ENCODE measurements at regions not wholly inside any gene's neighbourhood (a gene's known extent, or its start where the extent isn't known, plus 50 kb on each side); places are given as distances from the start of the nearest gene placed in this dataset.

DNA sequence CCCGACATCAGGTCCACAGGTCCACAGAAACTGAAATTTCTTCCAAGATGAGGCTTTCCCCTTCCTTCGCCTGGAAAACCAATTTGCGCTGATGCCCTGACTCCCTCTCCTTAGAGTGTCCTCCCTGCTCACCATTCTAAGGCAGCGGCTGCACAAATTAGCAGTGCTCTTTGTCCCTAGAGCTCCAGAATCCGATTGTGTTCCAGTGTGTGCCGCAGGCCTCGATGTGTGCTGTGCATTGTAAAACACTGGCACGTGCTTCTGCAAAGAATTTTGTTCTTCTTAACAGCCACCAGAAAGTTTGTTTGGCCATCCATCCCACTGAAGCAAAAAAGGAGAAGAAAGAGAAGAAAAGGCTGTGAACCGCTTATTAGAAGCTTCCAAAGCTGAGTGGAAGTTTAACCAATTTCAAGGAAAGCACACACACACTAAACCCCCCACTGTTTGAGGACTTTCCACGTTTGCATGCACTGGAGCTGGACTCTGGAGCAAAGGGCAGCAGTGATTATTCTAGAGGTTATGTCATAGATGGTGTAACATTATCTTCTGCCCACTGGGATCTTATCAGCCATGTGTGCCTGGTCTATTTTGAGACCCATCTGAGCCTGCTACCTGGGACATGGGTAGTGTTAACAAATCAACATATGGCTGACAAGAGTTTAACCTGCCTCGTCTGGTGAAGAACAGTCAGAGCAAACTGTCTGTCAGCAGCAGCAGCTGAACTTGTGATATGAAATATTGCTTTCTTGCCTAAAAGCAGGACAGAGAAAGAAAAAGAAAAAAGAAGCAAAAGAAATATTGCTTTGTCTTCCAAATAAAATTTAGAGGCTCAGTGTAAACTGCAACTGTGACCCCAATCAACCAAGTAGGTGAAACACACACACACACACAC lies 64.9 kb upstream of the RREB1 start:
- 89% methylated on average over 8 of the region's 11 CpGs for WGBS (ENCODE audit: insufficient coverage)
- H3K79me2 ChIP-seq (ENCODE audit: insufficient read depth, low read length) = no peaks in the 10 kb centered on the region
- no peaks in the 10 kb centered on the region for H3K9me3 ChIP-seq (replicated peaks in 1 of 2; ENCODE audit: control insufficient read depth in 1 of 2, insufficient read depth in 1 of 2, low read length in 2 of 2)
- peak overlapping the region in 1 of 3 experiments; percentile 44 for H3K4me3 ChIP-seq (replicated peaks in 1 of 3; ENCODE audit: low read depth in 2 of 3, low read length in 3 of 3)
- peak overlapping the region; percentile 42 for H3K9ac ChIP-seq (ENCODE audit: insufficient read depth, low read length, poor library complexity, severe bottlenecking)
- peak overlapping the region; percentile 45 for H3K4me2 ChIP-seq (replicated peaks; ENCODE audit: extremely low read depth, low read length, poor library complexity, severe bottlenecking)
- Mint-ChIP-seq H3K27me3 (ENCODE audit: low read depth in 3 of 3) (peaks cover 0 to 3% (median 0%) of the 10 kb centered on the region in 3 donors), H3K27ac (peak overlapping the region; percentile 70 to 91 (median 88)), H3K4me3 (peak overlapping the region; percentile 27 to 75), H3K36me3 (peaks cover 0 to 2% of the 10 kb centered on the region in 2 donors), H3K9me3 (no peaks in the 10 kb centered on the region), H3K4me1 (peaks cover 32% of the 10 kb centered on the region)
- TF ChIP-seq, protein P1, sequence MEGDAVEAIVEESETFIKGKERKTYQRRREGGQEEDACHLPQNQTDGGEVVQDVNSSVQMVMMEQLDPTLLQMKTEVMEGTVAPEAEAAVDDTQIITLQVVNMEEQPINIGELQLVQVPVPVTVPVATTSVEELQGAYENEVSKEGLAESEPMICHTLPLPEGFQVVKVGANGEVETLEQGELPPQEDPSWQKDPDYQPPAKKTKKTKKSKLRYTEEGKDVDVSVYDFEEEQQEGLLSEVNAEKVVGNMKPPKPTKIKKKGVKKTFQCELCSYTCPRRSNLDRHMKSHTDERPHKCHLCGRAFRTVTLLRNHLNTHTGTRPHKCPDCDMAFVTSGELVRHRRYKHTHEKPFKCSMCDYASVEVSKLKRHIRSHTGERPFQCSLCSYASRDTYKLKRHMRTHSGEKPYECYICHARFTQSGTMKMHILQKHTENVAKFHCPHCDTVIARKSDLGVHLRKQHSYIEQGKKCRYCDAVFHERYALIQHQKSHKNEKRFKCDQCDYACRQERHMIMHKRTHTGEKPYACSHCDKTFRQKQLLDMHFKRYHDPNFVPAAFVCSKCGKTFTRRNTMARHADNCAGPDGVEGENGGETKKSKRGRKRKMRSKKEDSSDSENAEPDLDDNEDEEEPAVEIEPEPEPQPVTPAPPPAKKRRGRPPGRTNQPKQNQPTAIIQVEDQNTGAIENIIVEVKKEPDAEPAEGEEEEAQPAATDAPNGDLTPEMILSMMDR (IDR thresholded peaks at IDR 0.05) = no peak
- intact Hi-C loops (cut with micrococcal nuclease) = no loop called here
- peak overlapping the region; percentile 73 for H2AFZ ChIP-seq (ENCODE audit: insufficient read depth, low read depth, low read length, poor library complexity, severe bottlenecking)
- no peaks in the 10 kb centered on the region for H4K20me1 ChIP-seq (ENCODE audit: insufficient read depth, low read length)
- DNase-seq = peak in 1 of 3 donors; percentile 29
- no peaks in the 10 kb centered on the region for H3K36me3 ChIP-seq (replicated peaks in 1 of 2; ENCODE audit: control insufficient read depth in 1 of 2, insufficient read depth in 2 of 2, low read length in 2 of 2)
- H3K27me3 ChIP-seq (ENCODE audit: control insufficient read depth in 2 of 2, insufficient read depth in 2 of 2, low read length in 2 of 2) = no peaks in the 10 kb centered on the region
- peaks cover 29 to 35% of the 10 kb centered on the region in 2 donors for H3K4me1 ChIP-seq (ENCODE audit: control insufficient read depth in 1 of 2, insufficient read depth in 2 of 2, low read length in 2 of 2)
- peak overlapping the region; percentile 70 to 72 for H3K27ac ChIP-seq (ENCODE audit: low read depth in 1 of 2, low read length in 2 of 2)

DNA sequence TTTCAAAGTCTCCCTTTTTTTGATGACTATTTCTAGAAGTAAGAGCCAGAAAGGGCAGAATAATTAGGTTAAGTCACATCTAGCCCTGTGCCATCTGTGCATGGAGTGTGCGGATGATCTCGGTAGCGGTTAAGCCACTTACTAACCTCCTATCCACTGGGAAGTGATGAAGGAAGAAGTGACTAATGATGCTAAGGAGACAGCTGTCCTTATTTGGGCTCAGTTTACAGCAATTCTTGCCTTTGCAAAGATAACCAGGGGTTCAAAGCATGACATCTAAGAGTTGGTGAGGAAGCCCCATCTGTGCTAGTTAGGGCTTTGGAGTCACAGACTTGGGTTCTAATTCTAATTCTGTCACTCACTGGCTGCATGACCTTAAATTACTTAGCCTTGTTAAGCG lies 62.4 kb upstream of the RREB1 start:
- H3K4me1 Mint-ChIP-seq = peaks cover 55% of the 10 kb centered on the region
- H3K36me3 Mint-ChIP-seq = peaks cover 0 to 1% of the 10 kb centered on the region in 2 donors
- TF ChIP-seq, protein P1 (IDR thresholded peaks at IDR 0.05) = no peak
- Histone ChIP-seq H3K36me3 (replicated peaks in 1 of 2; ENCODE audit: control insufficient read depth in 1 of 2, insufficient read depth in 2 of 2, low read length in 2 of 2) (no peaks in the 10 kb centered on the region), H3K4me2 (replicated peaks; ENCODE audit: extremely low read depth, low read length, poor library complexity, severe bottlenecking) (no peak overlapping the region), H3K4me1 (ENCODE audit: control insufficient read depth in 1 of 2, insufficient read depth in 2 of 2, low read length in 2 of 2) (peaks cover 51 to 59% of the 10 kb centered on the region in 2 donors), H3K9me3 (replicated peaks in 1 of 2; ENCODE audit: control insufficient read depth in 1 of 2, insufficient read depth in 1 of 2, low read length in 2 of 2) (no peaks in the 10 kb centered on the region), H3K79me2 (ENCODE audit: insufficient read depth, low read length) (no peaks in the 10 kb centered on the region), H3K4me3 (replicated peaks in 1 of 3; ENCODE audit: low read depth in 2 of 3, low read length in 3 of 3) (no peak overlapping the region), H3K27ac (ENCODE audit: low read depth in 1 of 2, low read length in 2 of 2) (no peak overlapping the region), H3K27me3 (ENCODE audit: control insufficient read depth in 2 of 2, insufficient read depth in 2 of 2, low read length in 2 of 2) (no peaks in the 10 kb centered on the region), H4K20me1 (ENCODE audit: insufficient read depth, low read length) (no peaks in the 10 kb centered on the region), H3K9ac (ENCODE audit: insufficient read depth, low read length, poor library complexity, severe bottlenecking) (no peak overlapping the region), H2AFZ (ENCODE audit: insufficient read depth, low read depth, low read length, poor library complexity, severe bottlenecking) (no peak overlapping the region)
- H3K9me3 Mint-ChIP-seq = no peaks in the 10 kb centered on the region
- DNase-seq = no peak
- no peak overlapping the region for H3K4me3 Mint-ChIP-seq
- intact Hi-C loops (cut with micrococcal nuclease) = no loop called here
- no CpG with 5 or more reads among the region's 4 CpGs for WGBS (ENCODE audit: insufficient coverage)
- no peak overlapping the region for H3K27ac Mint-ChIP-seq
- H3K27me3 Mint-ChIP-seq (ENCODE audit: low read depth in 3 of 3) = no peaks in the 10 kb centered on the region

All from CD14-positive monocyte (primary cell).